ENCODE measurements at regions not wholly inside any gene's neighbourhood (a gene's known extent, or its start where the extent isn't known, plus 50 kb on each side); places are given as distances from the start of the nearest gene placed in this dataset.

DNA sequence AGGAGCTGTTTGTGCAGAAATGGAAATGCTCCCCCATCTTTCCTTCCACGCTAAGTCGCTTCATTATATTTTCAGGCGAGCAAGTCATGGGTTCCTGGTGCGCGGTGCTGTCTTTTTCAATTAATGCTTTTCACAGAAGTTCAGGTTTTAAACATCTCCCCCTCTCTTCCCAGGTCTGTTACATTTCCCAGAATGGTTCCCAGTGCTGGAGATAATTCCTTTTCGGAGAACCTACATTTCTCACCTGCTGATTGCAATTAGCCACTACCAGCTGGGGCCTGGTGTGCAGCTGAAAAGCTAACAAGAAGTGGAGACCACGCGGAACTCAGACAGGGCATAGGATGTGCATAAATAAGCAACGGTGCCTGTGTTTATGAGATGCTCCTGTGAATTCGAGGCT lies 217.8 kb downstream of the MID1IP1 start:
- CTCF ChIA-PET (ENCODE audit: low intra/inter-chr PET ratio): no interaction called here
- FAIRE-seq (no peak), ATAC-seq (no peak), DNase-seq (ENCODE audit: extremely low read depth in 1 of 4, low spot score in 3 of 4) (no peak)
- no peaks in the 10 kb centered on the region for H3K9me3 ChIP-seq (replicated peaks; ENCODE audit: control insufficient read depth, insufficient read depth, low read depth, low read length)
- H2AFZ ChIP-seq (ENCODE audit: low read depth, low read length): no peak overlapping the region
- POLR2A ChIA-PET: no interaction called here
- no peak overlapping the region for H3K9ac ChIP-seq (ENCODE audit: insufficient read depth in 1 of 2, low read depth in 2 of 2, low read length in 2 of 2)
- intact Hi-C loops (cut with micrococcal nuclease): no loop called here
- no peaks in the 10 kb centered on the region for H3K9me1 ChIP-seq (ENCODE audit: control insufficient read depth, insufficient read depth, low read length)
- no peaks in the 10 kb centered on the region for H3K27me3 ChIP-seq (ENCODE audit: control insufficient read depth in 2 of 2, insufficient read depth in 2 of 2, low read length in 2 of 2)
- H3K4me2 ChIP-seq (ENCODE audit: insufficient read depth, low read length): no peak overlapping the region
- no peak overlapping the region for H3K27ac ChIP-seq (ENCODE audit: extremely low read depth, low read depth, low read length)
- H3K36me3 ChIP-seq (ENCODE audit: control insufficient read depth, insufficient read depth, low read length): no peaks in the 10 kb centered on the region
- in situ Hi-C loops (cut with MboI): no loop called here
- no TSS peak for BruUV-seq (replicated peaks)
- 21% methylated on average over 10 of the region's 10 CpGs for WGBS (ENCODE audit: insufficient coverage, low coverage, missing lambda C conversion rate)
- no peaks in the 10 kb centered on the region for H3K79me2 ChIP-seq (ENCODE audit: control insufficient read depth, insufficient read depth, low read length)
- no peak overlapping the region for H3K4me3 ChIP-seq
- no peaks in the 10 kb centered on the region for H4K20me1 ChIP-seq (replicated peaks; ENCODE audit: control insufficient read depth, insufficient read depth, low read length)
- TF ChIP-seq NFE2L1 (tag; IDR thresholded peaks at IDR 0.05; ENCODE audit: borderline replicate concordance, low read depth) (no peak), ZNF124 (CRISPR knock-in tag; IDR thresholded peaks at IDR 0.05) (no peak), STAT5B (CRISPR knock-in tag; IDR thresholded peaks at IDR 0.05) (no peak), MYBL2 (IDR thresholded peaks at IDR 0.05; ENCODE audit: low read depth) (no peak), MYBL2 (CRISPR knock-in tag; IDR thresholded peaks at IDR 0.05; ENCODE audit: borderline replicate concordance) (no peak), MAFF (IDR thresholded peaks at IDR 0.05; ENCODE audit: low read length) (no peak), ATF1 (CRISPR knock-in tag; IDR thresholded peaks at IDR 0.05) (no peak), ATF1 (tag; IDR thresholded peaks at IDR 0.05) (no peak), ELF4 (CRISPR knock-in tag; IDR thresholded peaks at IDR 0.05) (no peak), ZNF431 (CRISPR knock-in tag; IDR thresholded peaks at IDR 0.05) (no peak), ZNF436 (CRISPR knock-in tag; IDR thresholded peaks at IDR 0.05) (no peak), ZNF696 (CRISPR knock-in tag; conservative IDR thresholded peaks at IDR 0.05) (no peak), ZNF764 (CRISPR knock-in tag; IDR thresholded peaks at IDR 0.05; ENCODE audit: low read depth) (no peak), RBM15 (IDR thresholded peaks at IDR 0.05; ENCODE audit: insufficient read depth, low read length) (no peak), DDX20 (tag; IDR thresholded peaks at IDR 0.05; ENCODE audit: low read depth) (no peak), NR2F6 (CRISPR knock-in tag; IDR thresholded peaks at IDR 0.05) (no peak), KLF13 (tag; IDR thresholded peaks at IDR 0.05; ENCODE audit: borderline replicate concordance, low read depth) (no peak), FOXM1 (IDR thresholded peaks at IDR 0.05; ENCODE audit: low read depth) (no peak), FOXM1 (CRISPR knock-in tag; IDR thresholded peaks at IDR 0.05; ENCODE audit: low read depth) (no peak), ZNF253 (CRISPR knock-in tag; conservative IDR thresholded peaks at IDR 0.05) (no peak), TCF15 (CRISPR knock-in tag; IDR thresholded peaks at IDR 0.05) (no peak)
- TF ChIP-seq, protein P1, sequence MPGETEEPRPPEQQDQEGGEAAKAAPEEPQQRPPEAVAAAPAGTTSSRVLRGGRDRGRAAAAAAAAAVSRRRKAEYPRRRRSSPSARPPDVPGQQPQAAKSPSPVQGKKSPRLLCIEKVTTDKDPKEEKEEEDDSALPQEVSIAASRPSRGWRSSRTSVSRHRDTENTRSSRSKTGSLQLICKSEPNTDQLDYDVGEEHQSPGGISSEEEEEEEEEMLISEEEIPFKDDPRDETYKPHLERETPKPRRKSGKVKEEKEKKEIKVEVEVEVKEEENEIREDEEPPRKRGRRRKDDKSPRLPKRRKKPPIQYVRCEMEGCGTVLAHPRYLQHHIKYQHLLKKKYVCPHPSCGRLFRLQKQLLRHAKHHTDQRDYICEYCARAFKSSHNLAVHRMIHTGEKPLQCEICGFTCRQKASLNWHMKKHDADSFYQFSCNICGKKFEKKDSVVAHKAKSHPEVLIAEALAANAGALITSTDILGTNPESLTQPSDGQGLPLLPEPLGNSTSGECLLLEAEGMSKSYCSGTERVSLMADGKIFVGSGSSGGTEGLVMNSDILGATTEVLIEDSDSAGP (CRISPR knock-in tag; IDR thresholded peaks at IDR 0.05): no peak
- TF ChIP-seq, protein P2, sequence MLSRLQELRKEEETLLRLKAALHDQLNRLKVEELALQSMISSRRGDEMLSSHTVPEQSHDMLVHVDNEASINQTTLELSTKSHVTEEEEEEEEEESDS (CRISPR knock-in tag; IDR thresholded peaks at IDR 0.05): no peak
- H3K4me1 ChIP-seq (replicated peaks in 1 of 2; ENCODE audit: control insufficient read depth in 2 of 2, insufficient read depth in 2 of 2, low read length in 2 of 2): no peaks in the 10 kb centered on the region
